8988T (cell line): ENCODE measurements at regions not wholly inside any gene's neighbourhood (a gene's known extent, or its start where the extent isn't known, plus 50 kb on each side); places are given as distances from the start of the nearest gene placed in this dataset.

ENCODE experiments used
- DNase-seq: peaks from one replicate; pipeline ENCODE4 v3.0.0; 2011

DNA sequence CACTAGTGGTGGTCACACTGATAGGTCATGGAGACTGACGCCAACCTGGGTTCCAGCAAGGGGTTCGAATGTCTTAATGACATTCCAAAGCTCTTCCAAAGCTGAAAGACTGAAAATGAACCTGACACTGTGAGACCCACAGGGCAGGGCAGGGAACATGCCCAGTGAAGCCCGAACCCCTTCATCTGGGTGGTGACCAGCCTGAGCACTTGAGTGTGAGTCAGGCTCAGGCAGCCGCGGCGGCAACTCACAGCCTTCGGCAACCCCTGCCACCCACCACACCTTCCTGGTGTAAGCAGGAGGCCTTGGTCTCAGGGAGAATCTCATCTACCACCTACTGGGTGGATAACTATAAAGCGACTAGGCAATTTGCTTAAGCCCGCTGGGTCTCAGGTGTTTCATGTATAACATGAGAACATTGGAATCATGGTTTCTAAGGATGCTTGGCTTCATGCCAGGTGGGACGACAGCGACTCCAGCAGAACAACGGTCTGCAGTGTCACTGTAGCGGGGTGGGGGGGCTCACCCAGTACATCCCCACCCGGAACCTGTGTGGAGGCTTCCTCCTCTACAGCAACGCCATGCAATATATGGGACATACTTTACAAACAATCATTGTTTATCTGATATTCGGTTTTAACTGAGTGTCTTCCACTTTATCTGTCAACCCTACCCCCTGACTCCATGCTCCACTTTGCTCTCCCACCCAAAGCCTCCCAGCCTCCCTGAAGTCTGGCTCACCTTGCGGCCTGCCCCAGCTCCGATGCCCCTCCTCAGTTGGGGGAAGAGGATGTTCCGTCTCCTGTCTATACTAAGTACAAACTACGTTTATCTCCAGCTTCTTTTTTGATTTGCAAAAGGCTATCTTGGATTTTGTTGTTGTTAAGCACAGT lies 125.0 kb upstream of the MEF2A start:
- no peak for DNase-seq

DNA sequence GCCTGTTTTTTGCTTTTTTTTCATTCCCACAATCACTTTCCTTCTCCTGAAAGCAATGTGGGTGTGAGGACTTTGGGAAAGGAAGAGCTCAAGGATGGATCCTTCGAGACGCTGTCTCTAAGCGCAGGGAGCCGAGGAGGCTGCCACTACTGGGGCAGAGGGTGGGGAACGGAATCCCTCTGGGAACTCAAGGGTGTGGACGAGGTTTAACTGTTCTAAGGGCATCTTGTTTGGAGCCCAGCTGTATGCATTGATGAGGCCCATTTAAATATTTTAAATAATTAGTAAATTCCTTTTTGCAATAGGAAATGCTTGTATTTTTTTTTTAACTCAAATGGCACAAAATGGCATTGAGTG lies 124.4 kb upstream of the MEF2A start:
- no peak for DNase-seq

DNA sequence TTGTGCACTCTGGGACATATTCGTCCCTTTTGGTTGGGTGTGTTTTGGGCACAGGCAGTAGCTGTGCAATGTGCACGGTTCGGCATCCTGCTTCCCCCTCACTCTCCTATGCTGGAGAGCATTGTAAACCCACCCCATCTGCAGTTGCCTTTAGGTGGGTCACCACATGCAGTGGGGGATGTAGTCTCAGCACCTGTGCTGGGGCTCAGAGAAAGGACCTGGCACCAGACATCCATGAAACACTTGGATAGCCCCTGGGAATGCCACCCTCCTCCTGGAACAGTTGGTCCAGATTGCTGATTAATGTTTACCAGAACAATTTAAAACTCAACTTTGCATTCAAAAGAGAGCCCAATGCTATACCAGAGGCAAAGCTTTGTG lies 123.9 kb upstream of the MEF2A start:
- DNase-seq, result no peak

DNA sequence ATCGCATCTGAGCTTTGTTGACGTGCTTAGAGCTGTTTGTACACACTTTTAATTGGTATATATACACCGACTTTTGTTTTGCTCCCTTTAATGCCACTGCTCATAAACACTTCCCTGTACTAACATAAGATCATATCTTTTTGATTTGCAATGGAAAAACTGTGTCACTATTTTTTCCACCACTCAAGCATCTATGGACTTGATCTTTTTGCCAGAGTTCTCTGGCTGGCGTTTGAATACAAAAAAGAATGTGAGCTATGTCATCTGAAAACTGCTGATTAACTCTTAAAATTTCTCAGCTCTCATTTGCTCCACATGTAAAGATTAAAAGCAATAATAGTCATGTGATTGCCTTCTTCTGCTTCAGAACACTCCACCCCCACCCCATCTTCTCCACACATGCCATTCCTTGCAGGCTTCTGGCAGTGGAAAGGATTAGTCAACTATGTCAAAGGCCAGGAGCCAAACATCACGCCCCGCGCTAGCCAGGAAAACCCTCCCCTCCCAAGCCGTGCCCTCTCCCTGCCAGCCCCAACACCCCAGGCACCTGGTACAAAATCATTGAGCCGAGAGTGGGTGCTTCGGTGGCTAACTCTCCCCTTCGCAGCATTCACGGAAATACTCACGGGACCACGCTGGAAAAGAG lies 123.4 kb upstream of the MEF2A start:
- DNase-seq, result no peak

DNA sequence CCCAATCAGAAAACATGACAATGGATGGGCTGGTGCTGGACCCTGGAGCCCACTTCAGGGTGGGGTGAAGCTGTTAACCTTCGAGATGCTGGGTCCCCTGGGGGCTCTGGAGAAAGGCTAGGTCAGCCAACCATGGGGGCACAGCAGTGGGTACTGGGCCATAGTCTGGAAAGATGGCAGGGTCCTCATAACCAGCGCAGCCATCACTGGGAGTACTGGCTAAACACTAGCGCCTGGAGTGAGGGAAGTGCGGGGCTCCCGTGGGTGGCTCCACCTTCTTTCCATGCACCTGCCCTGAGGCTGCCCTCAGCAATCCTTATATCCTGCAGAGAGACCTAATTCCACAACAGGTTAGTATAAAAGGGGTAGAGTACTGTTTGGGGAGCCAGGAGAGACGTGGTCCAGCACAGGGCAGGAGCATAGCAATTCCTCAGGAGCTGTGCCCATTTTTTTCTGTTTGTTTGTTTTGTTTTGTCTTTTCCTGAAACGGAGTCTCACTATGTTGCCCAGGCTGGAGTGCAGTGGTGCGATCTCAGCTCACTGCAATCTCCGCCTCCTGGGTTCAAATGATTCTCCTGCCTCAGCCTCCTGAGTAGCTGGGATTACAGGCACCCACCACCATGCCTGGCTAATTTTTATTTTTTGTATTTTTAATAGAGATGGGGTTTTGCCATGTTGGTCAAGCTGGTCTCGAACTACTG lies 122.6 kb upstream of the MEF2A start:
- DNase-seq, result no peak

DNA sequence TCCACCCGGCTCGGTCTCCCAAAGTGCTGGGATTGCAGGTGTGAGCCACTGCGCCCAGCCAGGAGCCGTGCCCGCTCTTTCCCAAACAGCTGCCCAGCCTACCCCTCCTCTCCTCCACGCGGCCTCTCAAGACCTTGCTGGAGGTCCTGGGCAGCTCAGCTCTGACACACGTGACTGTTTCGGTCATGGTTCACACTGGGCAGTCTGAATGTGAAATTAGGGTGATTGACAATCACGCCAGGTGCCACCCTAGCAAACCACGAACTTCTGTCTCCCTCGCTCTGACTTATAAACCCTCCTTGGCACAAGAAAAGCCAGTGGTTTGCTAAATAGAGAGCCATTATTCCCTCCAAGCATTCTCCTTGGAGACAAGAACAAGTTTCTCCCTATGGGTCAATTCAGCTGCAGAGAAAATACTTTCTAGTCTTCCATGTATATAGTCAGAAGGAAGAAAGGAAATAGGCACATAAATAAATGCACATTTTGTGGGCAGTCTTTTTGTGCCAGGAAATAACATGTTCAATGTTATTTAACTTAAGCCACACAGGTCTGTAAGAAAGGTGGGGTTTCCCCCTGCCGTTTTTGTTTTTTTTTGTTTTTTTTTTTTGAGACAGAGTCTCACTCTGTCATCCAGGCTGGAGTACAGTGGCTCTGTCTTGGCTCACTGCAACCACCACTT lies 121.9 kb upstream of the MEF2A start:
- no peak for DNase-seq

DNA sequence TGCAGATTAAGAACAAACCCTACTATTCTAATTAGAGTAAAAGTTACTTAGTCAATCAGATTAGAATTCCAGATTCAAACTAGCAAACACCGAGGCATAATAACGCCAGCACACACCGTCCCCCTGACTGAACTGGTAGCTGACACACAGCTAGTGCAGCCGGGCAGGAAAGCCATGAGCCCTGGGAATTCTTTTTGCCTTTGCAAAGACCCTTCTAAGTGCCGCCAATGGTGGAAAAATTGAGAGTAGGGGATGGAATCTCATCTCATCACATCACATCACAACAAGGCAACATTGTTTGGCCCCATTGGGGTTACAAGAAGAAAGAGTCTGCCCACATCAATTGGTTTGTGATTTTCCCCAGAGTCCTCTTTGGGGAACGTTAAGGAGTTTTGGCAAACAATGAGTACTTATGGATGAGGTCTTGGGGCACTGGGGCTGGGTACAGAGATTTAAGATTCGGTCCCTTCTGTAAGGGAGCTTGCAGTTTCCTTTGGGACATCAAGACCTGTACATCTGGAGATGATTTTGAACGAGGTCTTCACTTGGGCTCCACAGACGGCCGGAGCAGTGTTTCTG lies 120.4 kb upstream of the MEF2A start:
- no peak for DNase-seq

DNA sequence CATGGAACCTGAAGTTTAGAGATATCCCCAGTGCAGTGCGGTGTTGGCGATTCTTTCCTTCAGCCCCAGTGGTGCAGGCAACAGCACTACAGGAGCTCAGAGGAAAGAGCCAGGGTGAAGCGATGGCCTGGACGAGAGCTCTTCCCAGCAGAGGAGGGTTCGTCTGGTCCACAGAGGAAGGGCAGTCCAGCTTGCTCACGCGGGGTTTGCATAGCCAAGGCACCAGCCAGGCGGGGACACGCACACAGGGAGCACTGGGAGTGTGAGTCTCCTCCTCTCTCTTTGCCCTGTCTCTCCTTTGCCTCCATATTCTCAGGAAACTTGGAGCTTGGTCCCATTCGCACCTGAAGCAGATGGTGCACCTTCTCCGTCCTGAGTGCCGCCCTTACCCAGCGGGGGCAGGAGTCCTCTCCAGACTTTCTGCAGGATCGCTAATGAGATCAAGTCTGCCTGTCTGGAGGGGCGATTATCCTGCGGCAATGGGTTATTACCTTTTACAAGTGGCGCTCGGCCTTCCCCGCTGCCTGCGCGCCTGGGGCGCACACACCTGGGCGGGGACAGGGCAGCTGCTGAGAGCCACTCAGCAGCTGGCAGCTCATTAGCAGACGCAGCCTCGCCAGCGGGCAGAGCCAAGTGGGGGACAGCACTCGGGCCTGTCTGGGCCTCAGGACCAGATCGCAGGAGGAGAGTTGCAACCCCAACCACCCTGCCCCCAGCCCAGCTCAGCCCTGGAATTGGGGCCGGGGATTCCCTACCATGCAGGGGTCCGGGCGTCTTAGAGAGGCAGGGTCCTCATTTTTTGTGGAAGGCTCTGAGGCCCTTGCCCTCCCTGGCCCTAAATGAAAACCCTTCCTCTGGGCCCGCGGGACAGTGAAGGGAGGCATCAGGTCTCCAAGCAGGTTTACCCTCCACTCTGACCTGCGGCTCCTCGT lies 119.0 kb upstream of the MEF2A start:
- no peak for DNase-seq

DNA sequence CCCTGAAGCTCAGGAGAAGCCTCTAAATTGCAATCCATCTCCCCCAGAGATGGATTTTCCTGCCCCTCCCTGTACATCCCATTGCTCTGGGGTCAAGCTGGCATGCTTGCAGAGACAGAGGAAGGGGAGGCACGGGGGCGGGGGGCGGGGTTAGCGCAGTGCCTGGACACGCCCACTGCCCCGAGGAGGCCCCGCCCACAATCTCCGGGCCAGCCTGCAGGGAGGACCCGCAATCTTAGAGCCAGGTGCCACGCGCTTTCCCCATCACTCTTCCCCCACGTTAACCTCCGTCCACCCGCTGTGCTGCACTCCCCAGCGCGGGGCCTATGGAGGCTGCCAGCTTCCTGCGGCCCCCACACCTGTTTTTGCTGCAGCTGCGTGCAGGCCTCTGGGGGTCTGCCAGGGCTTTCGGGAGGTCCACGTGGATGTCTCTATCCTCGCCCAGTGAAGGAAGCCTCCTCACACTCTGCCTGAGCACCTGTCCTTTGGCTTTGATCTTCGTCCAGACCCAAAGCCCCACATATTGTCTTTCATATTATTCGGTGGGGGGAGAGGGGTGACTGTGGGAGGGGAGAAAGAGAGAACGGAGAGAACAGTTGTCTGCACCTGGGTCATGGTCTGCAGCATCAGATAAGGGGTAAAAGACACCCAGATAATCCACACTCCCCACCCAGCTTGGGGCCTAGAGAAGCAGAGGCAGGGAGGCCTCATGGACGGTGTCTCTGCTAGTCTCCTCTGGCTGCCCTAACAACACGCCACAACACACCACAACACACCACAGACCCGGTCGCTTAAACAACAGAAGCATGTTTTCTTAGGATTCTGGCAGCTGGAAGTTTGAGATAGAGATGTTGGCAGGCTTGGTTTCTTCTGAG lies 118.0 kb upstream of the MEF2A start:
- no peak for DNase-seq

DNA sequence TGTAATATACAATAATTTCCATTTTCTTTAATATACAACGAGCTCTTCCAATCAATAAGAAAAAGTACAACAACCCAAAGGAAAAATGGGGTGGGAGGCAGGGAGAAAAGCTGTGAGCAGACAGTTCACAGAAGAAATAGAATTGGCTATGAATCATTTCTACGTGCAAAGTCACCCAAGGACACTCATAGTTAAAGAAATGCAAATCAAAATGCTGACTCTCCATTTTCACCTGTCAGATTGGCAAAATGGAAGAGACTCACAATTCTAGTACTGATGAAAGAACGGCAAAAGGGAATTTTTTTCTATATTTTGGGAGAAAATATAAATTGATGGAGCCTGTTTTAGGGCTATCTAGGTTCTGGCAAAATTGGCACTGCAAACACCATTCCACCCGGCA lies 116.3 kb upstream of the MEF2A start:
- no peak for DNase-seq

DNA sequence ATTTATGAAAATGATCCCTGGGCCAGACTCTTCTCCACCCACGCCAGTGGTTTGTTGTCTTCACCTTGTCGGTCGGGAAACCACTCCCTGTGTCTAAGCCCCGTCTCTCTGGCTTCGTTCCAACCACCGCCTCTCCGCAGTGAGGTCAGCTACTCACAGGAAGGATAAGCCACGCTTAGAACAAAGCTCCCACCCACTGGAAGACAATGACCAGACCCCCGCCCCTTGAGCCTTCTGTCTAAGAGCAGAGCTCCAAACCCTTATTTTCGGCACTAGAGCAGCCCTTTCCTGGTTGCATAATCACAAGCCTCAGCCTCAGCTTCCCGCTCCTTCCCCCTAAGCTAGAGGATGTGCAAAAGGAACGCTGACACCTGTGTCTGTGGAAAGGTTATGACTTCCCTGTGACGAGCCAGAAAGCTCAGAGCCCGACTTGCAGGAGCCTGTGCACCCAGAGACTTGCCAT lies 114.9 kb upstream of the MEF2A start:
- DNase-seq, result no peak

DNA sequence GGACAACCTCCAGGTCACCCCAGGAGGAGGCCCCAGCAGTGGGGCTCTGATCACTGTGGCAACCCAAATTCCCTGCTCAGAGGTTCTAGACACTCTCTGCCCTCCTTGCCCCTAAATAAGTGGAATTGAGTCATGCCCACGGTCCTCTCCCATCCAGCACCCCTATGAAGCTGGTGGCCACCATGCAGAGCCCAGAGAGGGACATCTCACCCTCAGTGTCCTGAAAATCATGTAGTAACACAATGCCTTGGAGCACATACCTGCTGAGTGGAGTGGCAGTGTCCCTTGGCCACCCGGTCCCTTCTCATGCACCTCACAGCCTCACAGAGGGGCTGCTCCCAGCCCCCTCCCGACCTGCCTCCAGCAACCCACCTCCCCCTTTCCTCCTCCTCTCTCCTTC lies 114.3 kb upstream of the MEF2A start:
- DNase-seq, result no peak

DNA sequence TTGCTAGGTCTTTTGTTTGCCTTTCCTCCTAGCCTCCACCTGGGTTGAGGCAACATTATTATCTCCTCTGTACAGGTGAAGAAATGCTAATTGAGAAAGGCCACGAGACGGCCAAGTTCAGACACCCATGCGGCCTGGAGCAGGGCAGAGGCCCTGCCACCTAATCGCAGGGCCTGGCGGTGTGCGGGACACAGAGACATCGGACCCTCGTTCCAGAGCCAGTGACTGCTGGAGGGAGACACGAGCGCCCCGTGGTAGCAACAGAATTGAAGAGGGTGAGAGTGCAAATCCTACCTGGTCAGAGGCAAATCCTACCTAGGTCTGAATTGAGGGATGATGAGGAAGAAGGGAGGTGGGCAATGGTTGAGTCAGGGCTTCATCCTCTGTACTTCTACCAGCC lies 113.8 kb upstream of the MEF2A start:
- no peak for DNase-seq

DNA sequence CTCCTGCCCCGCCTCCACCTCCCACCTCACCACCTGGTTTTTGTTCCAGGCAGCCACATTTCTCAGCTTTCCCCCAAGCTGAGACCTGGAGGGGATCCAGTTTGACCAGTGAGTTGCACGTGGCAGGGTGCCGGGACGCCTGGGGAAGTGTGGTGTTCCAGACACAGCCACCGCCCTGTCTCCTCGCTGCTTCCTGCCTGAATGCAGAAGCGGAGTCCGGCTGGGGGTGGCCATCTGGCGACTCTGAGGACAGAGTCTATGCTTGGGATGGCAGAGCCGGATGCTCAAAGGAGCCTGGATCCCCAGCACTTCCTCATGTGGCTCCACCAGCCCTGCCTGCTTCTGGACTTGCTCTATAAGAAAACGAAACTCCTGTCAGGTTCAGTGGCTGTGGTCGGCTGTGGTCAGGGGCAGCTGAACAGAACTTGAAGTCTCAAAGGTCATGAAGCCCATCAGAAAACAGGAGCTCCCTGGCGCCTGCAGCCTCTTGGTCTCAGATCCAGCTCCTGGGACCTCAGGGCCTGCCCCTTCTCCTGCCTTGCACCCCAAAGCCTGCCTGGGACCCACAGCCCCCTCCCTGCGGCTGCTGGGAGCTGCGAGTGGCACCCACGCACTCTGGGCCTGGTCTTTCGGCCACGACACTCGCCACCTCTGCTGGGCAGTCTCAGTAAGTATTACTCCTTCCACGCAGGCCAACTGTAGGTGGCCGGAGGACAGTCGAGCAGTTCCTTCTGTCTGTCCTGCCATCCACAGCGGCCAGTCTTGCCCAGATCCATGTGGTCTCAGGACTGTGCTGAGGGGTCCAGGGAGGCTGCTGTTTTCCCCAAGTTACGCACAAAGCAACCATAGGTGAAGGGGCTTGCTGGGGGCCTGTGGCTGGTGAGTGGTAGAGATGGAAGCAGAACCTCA lies 112.8 kb upstream of the MEF2A start:
- DNase-seq, result no peak

DNA sequence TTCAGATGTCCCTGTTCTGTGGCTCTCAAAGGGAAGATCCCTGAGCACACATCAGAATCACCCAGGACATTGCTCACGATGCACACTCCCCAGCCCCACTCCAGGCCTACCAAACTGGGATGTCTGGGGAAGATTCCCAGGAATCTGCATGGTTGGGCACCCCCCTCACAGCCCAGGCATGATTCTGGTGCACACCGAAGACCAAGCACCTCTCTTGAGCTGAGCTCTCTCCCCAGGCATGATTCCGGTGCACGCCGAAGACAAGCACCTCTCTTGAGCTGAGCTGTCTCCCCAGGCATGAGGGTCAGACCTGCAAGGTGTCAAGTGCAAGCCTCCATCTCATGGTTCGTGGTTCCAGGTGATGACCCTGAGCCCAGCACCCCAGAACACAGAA lies 112.2 kb upstream of the MEF2A start:
- no peak for DNase-seq

DNA sequence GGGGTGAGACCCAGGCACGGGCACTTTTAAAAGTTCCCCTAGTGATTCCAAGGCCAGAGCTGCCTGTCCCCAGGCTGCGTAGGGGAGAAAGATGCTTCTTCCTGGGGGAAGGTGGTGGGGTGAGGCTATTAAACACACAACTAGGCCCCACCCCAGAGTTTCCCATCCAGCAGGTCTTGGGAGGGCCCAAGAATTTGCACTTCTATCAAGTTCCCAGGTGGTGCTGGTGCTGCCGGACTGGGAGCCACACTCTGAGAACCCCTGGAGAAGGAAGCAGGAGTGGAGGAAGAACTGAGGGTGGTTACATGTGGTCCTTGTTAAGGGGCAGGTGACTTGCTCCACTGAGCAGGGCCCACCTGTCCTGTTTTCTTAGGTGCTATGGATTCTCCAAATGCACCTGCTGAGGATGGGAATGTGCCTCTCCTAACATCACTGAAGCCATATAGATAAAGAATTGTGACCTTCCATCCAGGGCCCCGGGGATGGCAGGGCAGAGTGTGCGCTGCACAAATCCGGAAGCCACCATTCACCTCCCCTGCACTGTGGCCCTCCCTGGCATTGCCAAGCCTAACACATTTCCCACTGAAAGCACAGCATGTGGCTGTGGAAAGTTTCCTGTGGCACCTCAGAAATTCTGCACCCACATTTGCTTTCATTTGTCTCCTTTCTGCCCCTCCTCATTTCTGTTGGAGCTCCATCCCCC lies 111.5 kb upstream of the MEF2A start:
- no peak for DNase-seq

DNA sequence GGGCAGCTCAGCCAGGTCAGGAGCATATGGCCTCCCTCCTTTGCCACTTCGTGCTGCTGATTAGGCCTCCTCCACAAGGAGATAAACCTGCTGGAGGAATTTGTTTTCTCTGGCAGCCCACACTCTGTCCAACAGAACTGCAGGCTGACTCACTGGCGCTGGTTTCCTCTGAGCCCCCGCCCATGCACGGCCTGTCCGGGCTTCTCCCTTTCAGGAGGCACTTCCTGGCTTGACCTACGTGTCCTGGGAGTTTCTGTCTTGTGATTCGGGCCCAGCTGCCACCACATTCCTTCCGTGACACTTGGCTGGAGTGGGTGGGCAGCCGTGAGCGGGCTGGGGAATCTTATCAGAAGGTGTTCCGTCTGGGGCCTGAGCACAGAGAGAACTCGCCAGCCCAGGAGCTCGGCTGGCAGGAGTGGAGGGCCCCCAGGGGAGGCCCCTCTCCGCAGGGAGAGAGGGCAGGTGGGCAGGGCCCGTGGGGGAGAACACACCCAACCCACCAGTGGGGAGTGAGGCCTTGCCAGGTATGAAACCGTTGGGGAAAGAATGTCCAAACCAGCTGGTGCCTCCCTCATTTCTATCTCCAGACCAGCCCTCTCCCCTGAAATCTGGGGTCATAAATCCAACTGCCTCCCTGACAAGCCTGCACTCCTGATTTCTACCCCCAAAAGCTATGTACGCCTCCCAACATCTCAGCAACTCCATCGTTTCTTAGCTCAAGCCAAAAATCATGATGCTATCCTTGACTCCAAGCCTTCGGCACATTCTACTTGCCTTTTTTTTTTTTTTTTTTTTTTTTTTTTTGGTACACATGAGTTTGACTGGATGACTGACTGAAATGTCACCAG lies 110.6 kb upstream of the MEF2A start:
- DNase-seq, result peak; percentile 70

DNA sequence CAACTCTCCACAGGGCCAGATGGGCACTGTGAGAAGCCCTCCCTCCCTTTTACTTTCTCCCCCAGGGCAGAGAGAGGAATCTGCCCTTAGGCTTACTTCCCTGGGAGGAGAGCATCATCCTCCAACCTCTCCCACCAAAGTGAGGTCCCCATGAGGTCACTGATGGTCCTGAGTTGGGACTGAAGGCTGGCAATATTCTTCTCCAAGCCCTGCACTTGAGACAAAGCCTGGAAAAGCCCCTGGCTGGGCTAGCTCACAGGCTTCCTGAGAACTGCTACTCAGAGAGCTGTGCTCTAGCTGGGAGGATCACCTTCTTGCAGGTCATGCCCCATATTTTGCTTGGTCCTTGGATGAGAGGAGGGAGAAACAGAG lies 110.0 kb upstream of the MEF2A start:
- DNase-seq, result no peak
